Globus pallidus (tissue), 1 donor: ENCODE measurements at regions not wholly inside any gene's neighbourhood (a gene's known extent, or its start where the extent isn't known, plus 50 kb on each side); places are given as distances from the start of the nearest gene placed in this dataset.
A peak's percentile ranks its signal among the peaks of the same experiment; 100 is the strongest.

Experiments used
- DNase-seq: peaks from one replicate; pipeline ENCODE4 v3.0.0-alpha.2; 2015; ENCODE audit warnings: low spot score

DNA sequence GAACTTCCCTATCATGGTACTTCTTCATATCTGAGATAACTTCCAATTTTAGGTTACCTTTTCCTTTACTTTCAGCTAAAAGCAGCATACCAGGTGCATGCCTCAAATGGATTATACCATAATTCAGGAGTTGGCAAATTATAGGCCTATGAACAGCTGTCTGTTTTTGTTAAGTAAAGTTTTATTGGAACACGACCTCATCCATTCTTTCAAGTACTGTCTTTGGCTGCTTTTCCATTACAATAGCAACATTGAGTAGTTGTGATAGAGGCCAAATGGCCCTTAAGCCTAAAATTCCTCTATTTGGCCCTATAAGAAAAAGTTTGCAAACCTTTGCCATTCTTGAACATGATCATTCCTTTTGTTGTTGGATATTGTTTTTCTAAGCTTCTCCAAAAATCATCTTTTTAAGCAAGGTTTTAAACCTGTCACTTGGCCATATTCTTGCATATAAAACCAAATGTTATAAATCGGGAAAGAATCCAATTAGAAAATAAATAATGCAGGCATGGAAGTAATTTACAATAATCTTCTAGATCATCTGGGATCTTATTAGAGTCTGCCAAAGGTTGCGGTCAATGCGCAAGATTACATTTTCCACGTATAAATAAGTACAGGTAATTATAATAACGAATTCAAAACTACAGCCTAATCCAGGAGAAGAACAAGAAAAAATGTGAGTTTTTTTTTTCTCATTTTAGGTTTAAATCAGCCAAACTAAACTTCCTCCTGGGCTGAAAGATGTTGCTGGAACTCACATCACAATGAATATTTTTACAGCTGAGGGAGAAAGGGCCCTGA is 226.5 kb upstream of the ANKRD55 start:
- no peak for DNase-seq

DNA sequence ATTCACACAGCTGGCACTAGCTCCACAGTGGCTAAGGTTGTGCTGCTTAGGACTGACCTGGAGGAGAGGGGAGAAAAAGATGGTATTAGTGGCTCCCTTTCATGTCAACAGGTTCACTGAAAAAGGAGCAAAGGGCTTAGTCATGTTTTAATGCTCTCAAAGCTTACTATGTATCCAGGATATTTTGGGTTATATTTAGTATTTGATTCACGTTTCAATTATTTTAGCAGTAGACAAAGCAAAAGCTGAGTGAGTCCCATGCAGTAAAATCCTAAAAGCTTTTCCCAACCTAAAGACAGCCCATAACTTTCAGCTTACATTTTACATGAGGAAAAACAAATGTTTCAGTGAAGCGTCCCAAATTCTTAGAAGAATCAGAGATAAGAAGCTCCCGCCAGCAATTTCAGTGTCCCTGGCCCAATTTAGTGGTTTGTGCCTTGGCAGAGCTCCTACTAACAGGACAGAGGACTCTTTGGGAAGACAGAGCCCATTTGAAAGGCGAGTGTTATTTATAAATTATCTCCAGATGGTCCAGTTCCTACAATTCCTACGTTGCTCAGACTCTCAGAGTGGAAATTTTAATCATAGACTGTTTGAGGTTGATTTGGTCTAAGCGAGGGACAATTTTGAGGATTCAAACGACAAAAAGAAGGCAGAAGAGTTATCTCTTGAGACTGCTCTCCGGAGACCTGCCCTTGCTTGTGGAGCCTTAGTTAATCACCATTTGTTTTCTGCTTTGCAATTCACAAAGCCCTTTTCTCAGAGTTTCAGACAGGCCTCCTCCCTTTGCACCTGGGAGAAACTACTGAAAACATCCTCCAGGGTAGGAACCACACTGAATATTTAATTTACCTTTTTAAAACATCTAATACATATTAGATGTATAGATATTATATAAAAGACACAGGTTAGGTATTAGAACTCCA is 225.0 kb upstream of the ANKRD55 start:
- peak; percentile 35 for DNase-seq

DNA sequence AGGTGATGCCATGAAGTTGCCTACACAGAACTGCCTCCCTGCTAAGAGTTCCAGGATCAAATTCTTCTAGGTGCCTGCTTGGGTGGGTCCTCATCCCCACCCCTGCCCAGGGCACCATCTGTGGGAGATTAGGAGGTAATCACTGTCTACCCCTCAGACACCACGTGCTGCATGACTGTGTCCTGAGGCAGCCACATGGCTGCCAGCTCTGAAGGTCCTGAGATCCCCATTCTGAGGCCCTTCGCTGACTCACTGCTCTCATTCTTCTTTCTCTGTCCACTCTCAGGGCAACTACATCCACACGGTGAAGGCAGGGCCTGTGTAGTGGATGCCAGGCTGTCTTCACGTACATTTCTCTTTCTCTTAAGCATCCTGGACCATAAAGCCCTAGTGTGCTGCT is 222.9 kb upstream of the ANKRD55 start:
- DNase-seq = no peak

DNA sequence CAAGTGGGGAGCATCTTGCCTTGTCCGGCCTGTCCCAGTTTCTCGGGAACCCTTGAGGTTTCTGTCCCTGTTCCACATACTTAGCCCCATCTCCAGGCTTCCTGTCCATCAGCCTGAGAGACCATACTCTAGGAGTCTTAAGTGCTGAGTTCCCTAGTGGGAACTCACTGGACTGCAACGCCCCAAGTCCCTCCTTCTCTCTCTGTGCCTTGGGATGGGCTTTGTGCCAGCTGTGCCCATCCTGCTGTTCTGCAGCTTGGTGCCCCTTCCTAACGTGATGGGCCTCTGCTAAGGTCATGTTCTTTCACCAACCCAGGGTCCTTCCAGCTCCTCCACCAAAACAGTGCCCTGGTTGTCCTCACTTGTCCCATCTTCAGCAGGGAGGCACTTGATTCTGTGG is 222.3 kb upstream of the ANKRD55 start:
- DNase-seq = no peak

DNA sequence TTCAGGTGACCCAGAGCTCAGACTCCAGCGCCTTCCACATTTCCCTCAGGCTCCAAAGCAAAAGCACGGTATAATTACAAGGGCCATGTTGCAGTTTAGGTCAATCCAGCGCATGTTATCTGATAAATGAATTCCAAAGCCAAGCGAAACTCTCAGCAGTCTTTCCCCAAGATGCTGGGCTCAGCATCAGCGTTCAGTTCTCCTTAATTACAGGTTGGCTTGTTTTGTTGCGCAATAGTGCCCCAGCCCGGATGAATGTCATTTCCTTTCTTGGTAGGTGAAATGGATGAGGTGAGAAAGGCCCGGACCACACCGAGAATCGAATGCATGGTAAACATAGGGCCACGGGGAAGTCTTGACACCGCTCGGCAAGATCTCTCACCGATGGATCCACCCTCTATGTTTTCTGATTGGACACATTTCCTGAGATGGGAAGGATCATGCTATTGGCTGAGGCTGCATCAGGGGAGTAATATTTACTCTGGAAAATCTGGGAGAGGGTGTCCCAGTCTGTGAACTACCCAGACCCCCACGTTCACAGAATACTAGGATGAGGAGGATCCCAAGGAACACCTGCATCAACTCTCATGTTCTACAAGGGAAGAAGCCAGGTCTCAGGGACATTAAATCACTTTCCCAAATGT is 221.2 kb upstream of the ANKRD55 start:
- no peak for DNase-seq

DNA sequence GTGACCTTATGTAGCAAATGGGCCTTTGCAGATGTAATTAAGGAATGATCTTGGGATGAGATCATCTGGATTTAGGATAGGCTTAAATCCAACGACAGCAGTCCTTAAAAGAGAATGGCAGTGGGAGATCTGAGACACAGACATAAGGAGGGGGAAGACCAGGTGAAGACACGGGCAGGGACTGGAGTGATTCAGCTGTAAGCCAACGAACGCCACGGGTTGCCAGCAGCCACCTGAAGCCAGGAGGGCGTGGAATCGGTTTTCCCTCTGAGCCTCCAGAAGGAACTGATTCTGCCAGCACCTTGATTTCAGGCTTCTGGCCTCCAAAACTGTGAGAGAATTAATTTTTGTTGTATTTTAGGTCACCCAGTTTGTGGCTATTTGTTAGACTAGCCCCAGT is 218.6 kb upstream of the ANKRD55 start:
- DNase-seq = no peak

DNA sequence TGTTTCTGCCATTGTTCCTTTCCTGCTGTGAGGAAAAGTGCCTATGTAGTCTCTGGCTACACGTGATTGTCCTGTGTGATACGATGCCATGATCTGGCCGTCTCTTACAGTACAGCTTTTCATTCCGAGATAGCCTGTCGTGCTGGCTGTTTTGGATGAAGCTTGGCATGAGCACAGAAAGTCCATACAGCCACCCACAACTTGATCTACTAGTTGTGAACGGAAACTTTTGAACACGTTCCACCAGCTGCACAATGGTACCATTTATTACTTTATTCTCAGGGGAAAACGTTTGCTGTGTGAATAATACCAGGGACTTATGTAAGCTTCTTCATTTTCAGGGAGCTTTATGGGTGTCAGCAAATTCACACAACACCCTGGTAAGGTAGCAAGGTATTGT is 217.6 kb upstream of the ANKRD55 start:
- DNase-seq = peak; percentile 12

- no peak for DNase-seq
These were observed 216.0 kb upstream of the ANKRD55 start for GRCh38 chr5:56449071-56449640.

GRCh38 chr5:56447656-56448055 is 214.5 kb upstream of the ANKRD55 start:
- DNase-seq = no peak

DNA sequence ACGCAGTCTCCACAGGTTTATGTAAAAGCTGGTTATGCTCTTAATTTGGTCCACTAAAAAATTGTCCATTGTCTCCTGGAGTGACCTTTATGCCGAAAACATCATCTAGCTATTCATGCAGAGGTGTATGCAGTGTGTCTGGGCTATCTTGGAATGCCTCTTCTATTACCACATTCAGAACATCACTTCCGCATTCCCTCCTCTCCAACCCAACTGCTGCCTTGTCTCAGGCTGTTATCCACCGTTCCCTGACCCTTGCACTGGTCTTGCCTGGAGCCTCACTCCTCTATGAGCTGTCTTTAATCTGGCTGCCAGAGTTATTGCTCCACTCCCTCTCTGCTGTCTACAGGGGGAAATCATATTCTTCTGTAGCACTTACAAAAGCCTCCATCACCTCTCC is 214.1 kb upstream of the ANKRD55 start:
- DNase-seq = no peak

DNA sequence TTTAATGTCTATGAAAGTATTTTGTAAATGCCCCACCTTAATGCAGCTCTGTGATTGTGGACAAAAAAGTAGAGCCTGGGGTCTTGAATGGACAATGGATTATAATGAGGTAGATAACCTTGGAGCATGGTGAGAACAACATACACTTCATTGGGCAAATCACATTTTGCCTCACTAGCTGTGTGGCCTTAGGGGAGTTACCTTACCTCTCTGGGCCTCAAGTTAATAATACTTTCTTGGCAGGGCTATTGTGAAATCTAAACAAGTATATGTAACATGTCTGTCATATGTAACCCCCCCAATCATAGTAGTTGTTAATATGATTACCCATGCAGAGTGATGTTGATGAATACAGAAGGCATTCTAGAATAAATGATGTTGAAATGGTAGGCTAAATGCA is 213.6 kb upstream of the ANKRD55 start:
- no peak for DNase-seq

GRCh38 chr5:56443826-56444225 is 210.7 kb upstream of the ANKRD55 start:
- DNase-seq = no peak

GRCh38 chr5:56440871-56441740 is 208.0 kb upstream of the ANKRD55 start:
- no peak for DNase-seq

- no peak for DNase-seq
These were observed 201.9 kb upstream of the ANKRD55 start for GRCh38 chr5:56434986-56435385.

DNA sequence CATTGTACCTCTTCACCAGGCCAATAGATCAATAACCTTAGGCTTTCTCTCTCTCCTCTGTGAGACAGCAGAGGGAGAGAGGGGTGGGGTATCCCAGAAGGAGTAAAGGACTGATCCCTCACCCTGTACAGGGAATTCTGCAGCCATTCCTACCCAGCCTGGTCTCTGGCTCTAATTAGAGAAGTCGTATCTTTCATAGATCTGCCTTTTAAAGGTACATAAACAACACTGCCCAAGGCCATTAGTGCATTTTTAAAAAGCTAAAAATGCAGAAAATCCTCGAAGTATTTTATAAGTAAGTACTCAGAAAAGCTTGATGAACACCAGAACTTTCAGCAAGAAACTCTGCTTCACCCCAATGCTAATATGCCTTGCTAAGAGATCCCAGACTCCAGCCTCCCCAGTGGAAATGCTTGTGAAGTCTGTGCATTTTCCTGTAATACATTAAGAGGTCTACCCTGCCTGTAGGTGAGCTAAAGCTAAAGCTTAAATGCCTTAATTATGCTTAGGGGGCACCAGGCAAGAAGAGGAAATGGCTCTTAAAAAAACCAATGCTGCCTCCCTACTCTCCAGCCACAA is 200.0 kb upstream of the ANKRD55 start:
- DNase-seq = no peak

- no peak for DNase-seq
These were observed 199.2 kb upstream of the ANKRD55 start for GRCh38 chr5:56432321-56432720.

DNA sequence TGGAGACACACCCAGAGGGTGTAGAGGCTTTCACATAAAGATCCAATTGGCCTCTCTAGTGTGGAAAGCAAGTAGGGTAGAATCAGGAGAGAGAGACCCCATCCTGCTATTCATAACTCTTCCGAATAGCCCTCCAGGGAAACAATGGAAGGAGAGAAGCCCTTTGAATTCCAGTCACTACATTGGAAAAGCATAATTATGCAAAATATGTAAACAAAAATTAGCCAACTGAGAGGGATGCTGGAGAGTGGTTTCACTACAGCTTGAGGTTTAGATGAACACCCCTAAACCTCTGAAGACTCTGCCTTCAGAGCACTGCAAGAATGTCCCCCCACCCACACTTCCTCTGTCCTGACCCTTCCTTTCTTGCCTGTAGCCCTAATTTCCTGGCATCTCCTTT is 197.3 kb upstream of the ANKRD55 start:
- no peak for DNase-seq

- DNase-seq = no peak
These were observed 196.0 kb upstream of the ANKRD55 start for GRCh38 chr5:56429110-56429561.

DNA sequence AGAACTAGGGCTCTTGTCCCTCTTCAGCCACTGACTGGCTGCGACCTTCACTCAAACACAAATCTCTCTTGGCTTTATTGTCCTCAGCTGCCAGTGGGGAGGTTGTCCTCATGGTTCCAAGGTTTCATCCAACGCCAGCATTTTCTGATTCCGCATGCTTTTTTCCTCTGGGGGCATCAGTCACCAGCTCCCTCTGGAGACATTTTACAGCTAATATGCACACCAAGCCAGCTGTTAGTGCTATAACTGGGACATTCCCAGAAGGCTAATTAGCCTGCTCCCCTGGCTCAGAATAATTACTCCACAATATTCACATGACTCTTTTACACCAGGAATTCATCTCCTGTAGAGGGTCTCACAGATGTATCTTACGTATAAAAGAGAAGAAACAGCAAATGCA is 193.6 kb upstream of the ANKRD55 start:
- DNase-seq = no peak

DNA sequence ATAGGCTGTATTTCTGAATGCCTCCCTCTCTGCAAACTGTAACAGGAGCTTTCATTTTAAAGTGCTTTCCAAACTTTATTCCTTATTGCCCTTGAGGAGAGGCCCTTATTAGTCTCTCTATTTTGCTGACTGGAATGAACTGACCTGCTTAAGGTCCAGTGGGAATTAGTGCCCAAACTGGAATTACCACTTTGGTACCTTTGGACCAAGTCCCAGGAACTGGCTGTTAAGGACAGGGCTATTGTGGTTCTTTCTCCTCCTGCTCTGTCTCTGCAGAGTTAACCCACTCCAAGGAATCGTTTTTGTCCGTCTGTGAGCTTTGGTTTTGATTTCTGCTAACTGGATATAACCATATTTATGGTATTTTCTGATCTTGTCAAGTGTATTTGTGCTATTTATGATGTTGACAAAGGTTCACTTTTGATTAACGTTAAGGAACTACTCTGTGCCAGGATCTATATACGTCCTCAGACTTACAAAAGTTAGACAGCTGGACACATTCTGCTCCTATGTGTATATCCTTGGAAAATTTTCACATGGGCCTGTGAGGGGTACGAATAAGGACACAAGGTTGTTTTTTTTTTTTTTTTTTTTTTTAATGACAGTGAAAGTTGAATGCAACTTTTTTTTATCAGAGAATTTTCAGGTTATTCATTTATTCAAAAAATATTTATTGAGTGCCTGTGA is 189.1 kb upstream of the ANKRD55 start:
- no peak for DNase-seq
